GM23338 (cell line): ENCODE measurements at regions not wholly inside any gene's neighbourhood (a gene's known extent, or its start where the extent isn't known, plus 50 kb on each side); places are given as distances from the start of the nearest gene placed in this dataset.

Source experiments
- ATAC-seq: fragments of 200-7000 bp; cut with Tn5 transposase; 3 replicates; pipeline ENCODE4 v1.9.1; 2020
- DNase-seq: peaks from one replicate; pipeline ENCODE4 v3.0.0-alpha.2; 2015; ENCODE audit warnings: low spot score
- H2AFZ ChIP-seq: fragments of 200-600 bp; sonication (generic); 2 replicates; pipeline ENCODE4 v1.8.0; 2016; ENCODE audit warnings: antibody characterized with exemption, mild to moderate bottlenecking, moderate library complexity
- H3F3A ChIP-seq: fragments of 200-600 bp; sonication (generic); replicated peaks from 2 replicates; pipeline ENCODE4 v1.8.0; 2017; ENCODE audit warnings: antibody characterized with exemption, mixed run types, low read depth
- H3K27ac ChIP-seq: fragments of 200-600 bp; sonication (generic); 2 replicates; pipeline ENCODE4 v1.6.1; 2016; ENCODE audit warnings: low read depth
- H3K27me3 ChIP-seq: fragments of 200-600 bp; sonication (generic); 2 replicates; pipeline ENCODE4 v1.8.0; 2016; ENCODE audit warnings: mild to moderate bottlenecking, mixed run types, moderate library complexity; ENCODE audit not compliant: insufficient read depth
- H3K36me3 ChIP-seq: fragments of 200-600 bp; sonication (generic); 2 replicates; pipeline ENCODE4 v1.8.0; 2016; ENCODE audit warnings: mild to moderate bottlenecking; ENCODE audit not compliant: insufficient read depth
- H3K4me1 ChIP-seq: fragments of 200-600 bp; sonication (generic); 2 replicates; pipeline ENCODE4 v1.8.0; 2016; ENCODE audit warnings: mild to moderate bottlenecking, moderate library complexity; ENCODE audit not compliant: insufficient read depth
- H3K4me2 ChIP-seq: fragments of 200-600 bp; sonication (generic); 2 replicates; pipeline ENCODE4 v1.7.1; 2017; ENCODE audit warnings: mixed run types
- H3K4me3 ChIP-seq: fragments of 200-600 bp; sonication (generic); 2 replicates; pipeline ENCODE4 v1.6.1; 2016; ENCODE audit warnings: mixed run types
- H3K79me2 ChIP-seq: fragments of 200-600 bp; sonication (generic); replicated peaks from 2 replicates; pipeline ENCODE4 v1.8.0; 2017; ENCODE audit warnings: mild to moderate bottlenecking; ENCODE audit not compliant: insufficient read depth
- H3K9me2 ChIP-seq: fragments of 200-600 bp; sonication (generic); 2 replicates; pipeline ENCODE4 v1.8.0; 2017; ENCODE audit not compliant: insufficient read depth
- H4K20me1 ChIP-seq: fragments of 200-600 bp; sonication (generic); replicated peaks from 2 replicates; pipeline ENCODE4 v1.8.0; 2017; ENCODE audit warnings: mild to moderate bottlenecking; ENCODE audit not compliant: insufficient read depth
- H3K27ac Mint-ChIP-seq: 2 replicates; pipeline ENCODE4 v1.8.0; 2020; ENCODE audit warnings: inconsistent platforms, mild to moderate bottlenecking, moderate library complexity, mixed read lengths
- H3K27me3 Mint-ChIP-seq: 3 replicates; pipeline ENCODE4 v1.8.0; 2022; ENCODE audit warnings: low read depth, mild to moderate bottlenecking, moderate library complexity, mixed read lengths, inconsistent platforms; ENCODE audit not compliant: insufficient read depth, poor library complexity
- H3K36me3 Mint-ChIP-seq: 3 replicates; pipeline ENCODE4 v1.8.0; 2021; ENCODE audit warnings: low read depth, mild to moderate bottlenecking, inconsistent platforms, moderate library complexity, mixed read lengths
- H3K4me1 Mint-ChIP-seq: 3 replicates; pipeline ENCODE4 v1.8.0; 2020; ENCODE audit warnings: mild to moderate bottlenecking, inconsistent platforms, mixed read lengths
- H3K4me3 Mint-ChIP-seq: 3 replicates; pipeline ENCODE4 v1.8.0; 2021; ENCODE audit warnings: moderate library complexity, mild to moderate bottlenecking, inconsistent platforms, mixed read lengths
- H3K9me3 Mint-ChIP-seq: 3 replicates; pipeline ENCODE4 v1.8.0; 2020; ENCODE audit warnings: moderate library complexity, mild to moderate bottlenecking, inconsistent platforms, mixed read lengths
- EZH2 ChIP-seq: fragments of 200-600 bp; sonication (generic); IDR thresholded peaks from one replicate; pipeline ENCODE4 v1.8.0; 2017; ENCODE audit warnings: antibody characterized with exemption, mild to moderate bottlenecking, low read depth; ENCODE audit not compliant: unreplicated experiment
- POLR2AphosphoS5 ChIP-seq: IDR thresholded peaks from 2 replicates; pipeline ENCODE4 v1.6.1; 2016; ENCODE audit warnings: antibody characterized with exemption, low read depth
- TF ChIP-seq, protein P1 (sequence below): fragments of 250-450 bp; sonication (Bioruptor Pico); IDR thresholded peaks from 2 replicates; pipeline ENCODE4 v1.5.0; 2020; ENCODE audit warnings: mild to moderate bottlenecking, moderate library complexity

DNA sequence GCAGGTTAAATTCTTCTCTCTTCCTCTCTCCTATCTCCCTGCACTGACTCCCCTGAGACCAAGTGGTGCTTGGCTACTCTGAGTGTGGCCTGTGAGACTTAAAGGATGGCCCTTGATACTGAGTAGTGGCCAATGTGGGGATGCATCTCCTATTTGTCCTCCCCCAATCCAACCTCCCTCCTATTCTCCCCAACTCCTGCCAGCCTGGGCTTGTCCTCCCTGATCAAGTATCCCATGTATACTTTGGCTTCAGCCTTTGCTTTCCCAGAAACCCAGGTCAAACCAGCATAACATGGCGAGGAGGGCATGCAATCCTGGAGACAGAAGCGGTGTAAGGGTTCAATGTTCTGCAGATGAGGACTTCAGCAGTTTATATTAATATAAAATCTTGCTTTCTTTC is 77.9 kb upstream of the GRB10 start:
- Mint-ChIP-seq H3K4me1 (peaks cover 8% of the 10 kb centered on the region), H3K9me3 (no peaks in the 10 kb centered on the region; the same call in 2 of the 3 replicates)
- ATAC-seq, result no peak

More for the DNA sequence above, 77.9 kb upstream of the GRB10 start:
- no peak overlapping the region for H2AFZ ChIP-seq
- H3K27ac Mint-ChIP-seq, result no peak overlapping the region
- peaks cover 9% of the 10 kb centered on the region; the same call in 1 of the 2 replicates for H3K4me1 ChIP-seq
- no peak for TF ChIP-seq EZH2
- TF ChIP-seq, protein P1, sequence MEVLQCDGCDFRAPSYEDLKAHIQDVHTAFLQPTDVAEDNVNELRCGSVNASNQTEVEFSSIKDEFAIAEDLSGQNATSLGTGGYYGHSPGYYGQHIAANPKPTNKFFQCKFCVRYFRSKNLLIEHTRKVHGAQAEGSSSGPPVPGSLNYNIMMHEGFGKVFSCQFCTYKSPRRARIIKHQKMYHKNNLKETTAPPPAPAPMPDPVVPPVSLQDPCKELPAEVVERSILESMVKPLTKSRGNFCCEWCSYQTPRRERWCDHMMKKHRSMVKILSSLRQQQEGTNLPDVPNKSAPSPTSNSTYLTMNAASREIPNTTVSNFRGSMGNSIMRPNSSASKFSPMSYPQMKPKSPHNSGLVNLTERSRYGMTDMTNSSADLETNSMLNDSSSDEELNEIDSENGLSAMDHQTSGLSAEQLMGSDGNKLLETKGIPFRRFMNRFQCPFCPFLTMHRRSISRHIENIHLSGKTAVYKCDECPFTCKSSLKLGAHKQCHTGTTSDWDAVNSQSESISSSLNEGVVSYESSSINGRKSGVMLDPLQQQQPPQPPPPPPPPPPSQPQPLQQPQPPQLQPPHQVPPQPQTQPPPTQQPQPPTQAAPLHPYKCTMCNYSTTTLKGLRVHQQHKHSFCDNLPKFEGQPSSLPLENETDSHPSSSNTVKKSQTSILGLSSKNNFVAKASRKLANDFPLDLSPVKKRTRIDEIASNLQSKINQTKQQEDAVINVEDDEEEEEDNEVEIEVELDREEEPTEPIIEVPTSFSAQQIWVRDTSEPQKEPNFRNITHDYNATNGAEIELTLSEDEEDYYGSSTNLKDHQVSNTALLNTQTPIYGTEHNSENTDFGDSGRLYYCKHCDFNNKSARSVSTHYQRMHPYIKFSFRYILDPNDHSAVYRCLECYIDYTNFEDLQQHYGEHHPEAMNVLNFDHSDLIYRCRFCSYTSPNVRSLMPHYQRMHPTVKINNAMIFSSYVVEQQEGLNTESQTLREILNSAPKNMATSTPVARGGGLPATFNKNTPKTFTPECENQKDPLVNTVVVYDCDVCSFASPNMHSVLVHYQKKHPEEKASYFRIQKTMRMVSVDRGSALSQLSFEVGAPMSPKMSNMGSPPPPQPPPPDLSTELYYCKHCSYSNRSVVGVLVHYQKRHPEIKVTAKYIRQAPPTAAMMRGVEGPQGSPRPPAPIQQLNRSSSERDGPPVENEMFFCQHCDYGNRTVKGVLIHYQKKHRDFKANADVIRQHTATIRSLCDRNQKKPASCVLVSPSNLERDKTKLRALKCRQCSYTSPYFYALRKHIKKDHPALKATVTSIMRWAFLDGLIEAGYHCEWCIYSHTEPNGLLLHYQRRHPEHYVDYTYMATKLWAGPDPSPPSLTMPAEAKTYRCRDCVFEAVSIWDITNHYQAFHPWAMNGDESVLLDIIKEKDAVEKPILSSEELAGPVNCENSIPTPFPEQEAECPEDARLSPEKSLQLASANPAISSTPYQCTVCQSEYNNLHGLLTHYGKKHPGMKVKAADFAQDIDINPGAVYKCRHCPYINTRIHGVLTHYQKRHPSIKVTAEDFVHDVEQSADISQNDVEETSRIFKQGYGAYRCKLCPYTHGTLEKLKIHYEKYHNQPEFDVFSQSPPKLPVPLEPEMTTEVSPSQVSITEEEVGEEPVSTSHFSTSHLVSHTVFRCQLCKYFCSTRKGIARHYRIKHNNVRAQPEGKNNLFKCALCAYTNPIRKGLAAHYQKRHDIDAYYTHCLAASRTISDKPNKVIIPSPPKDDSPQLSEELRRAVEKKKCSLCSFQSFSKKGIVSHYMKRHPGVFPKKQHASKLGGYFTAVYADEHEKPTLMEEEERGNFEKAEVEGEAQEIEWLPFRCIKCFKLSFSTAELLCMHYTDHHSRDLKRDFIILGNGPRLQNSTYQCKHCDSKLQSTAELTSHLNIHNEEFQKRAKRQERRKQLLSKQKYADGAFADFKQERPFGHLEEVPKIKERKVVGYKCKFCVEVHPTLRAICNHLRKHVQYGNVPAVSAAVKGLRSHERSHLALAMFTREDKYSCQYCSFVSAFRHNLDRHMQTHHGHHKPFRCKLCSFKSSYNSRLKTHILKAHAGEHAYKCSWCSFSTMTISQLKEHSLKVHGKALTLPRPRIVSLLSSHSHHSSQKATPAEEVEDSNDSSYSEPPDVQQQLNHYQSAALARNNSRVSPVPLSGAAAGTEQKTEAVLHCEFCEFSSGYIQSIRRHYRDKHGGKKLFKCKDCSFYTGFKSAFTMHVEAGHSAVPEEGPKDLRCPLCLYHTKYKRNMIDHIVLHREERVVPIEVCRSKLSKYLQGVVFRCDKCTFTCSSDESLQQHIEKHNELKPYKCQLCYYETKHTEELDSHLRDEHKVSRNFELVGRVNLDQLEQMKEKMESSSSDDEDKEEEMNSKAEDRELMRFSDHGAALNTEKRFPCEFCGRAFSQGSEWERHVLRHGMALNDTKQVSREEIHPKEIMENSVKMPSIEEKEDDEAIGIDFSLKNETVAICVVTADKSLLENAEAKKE (CRISPR knock-in tag), result no peak
- TF ChIP-seq POLR2AphosphoS5, result no peak
- no peaks in the 10 kb centered on the region for H3K27me3 ChIP-seq
- no peak overlapping the region for H3K4me2 ChIP-seq
- H3K4me3 Mint-ChIP-seq, result no peak overlapping the region
- no peaks in the 10 kb centered on the region for H3K79me2 ChIP-seq
- H3K36me3 Mint-ChIP-seq, result no peaks in the 10 kb centered on the region; the same call in 2 of the 3 replicates
- H3K27me3 Mint-ChIP-seq, result no peaks in the 10 kb centered on the region
- DNase-seq, result no peak
- H3K36me3 ChIP-seq, result no peaks in the 10 kb centered on the region
- H4K20me1 ChIP-seq, result no peaks in the 10 kb centered on the region
- H3K4me3 ChIP-seq, result no peak overlapping the region
- no peaks in the 10 kb centered on the region for H3F3A ChIP-seq
- peaks cover 22% of the 10 kb centered on the region for H3K9me2 ChIP-seq
- no peak overlapping the region for H3K27ac ChIP-seq
